Activated CD8-positive, alpha-beta memory T cell treated with anti-CD3 and anti-CD28 coated beads for 36 hours (primary cell): ENCODE measurements at regions not wholly inside any gene's neighbourhood (a gene's known extent, or its start where the extent isn't known, plus 50 kb on each side); places are given as distances from the start of the nearest gene placed in this dataset.
"Not testable (repeated sequence)": the region's sequence is repeated elsewhere in the genome, so short reads cannot be mapped to it uniquely, and the experiment has no call there.

ENCODE experiments used
- CTCF ChIA-PET: fragments of 350-600 bp; sonication (Branson Sonifier 250); formaldehyde crosslinking; loops from one replicate; lab custom pipeline; 2021; ENCODE audit warnings: antibody characterized with exemption; lab: Charles Lee
- POLR2A ChIA-PET: fragments of 350-600 bp; sonication (Branson Sonifier 250); formaldehyde crosslinking; loops from one replicate; lab custom pipeline; 2021; ENCODE audit warnings: antibody characterized with exemption; lab: Charles Lee

DNA sequence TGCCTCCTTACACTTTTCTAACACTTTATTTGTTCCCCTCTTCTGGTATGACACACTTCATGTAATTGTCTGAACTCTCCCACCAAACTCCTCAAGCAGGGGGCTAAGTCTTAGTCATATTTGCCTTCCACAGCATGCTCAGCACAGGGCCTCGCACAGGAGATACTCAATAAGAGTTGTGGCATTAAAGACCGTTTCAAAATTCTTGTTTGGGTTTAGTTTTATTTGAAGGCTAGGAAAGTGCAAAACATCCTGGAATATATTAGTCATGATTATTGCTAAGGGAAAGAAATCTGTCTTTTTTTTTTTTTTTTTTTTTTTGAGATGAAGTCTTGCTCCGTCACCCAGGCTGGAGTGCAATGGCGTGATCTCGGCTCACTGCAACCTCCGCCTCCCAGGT, 137.6 kb upstream of the ECI2 start:
- CTCF ChIA-PET = no interaction called here
- POLR2A ChIA-PET = no interaction called here

DNA sequence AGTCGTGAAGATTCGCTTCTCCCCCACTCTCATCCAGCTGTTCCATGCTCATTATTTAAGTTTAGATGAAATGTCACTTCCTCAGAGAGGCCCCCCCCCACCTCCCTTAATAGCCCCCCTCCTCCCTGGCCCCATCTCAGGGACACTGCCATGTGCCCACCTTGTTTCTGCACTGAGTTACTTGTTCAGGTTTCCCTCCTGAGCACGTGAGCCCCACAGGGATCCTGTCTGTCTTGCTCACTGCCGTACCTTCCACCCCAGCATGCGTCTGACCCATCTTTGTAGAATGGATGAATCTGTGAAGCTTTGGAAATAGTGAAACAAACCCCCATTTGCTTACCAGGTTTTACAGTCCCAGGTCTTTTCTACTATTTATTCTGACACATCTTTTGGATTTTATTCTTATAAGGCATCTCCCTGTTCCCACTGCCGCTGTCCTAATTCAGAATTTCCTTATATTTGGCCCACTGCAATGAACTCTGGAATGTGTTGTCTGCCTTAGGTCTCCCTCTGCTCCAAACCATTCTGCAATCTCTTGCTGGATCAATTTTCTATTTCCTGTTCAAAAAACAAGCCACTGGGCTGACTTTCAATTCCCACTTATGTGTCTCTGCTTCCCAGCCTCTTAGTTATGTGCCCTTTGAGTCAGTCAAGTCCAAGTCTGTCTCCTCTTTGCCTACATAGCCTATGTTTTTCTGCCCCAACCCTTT, 136.5 kb upstream of the ECI2 start:
- CTCF ChIA-PET = interaction anchor here (0.6 kb wide), 1 partner anchor 861 kb away, joined by 4 read pairs; no protein-coding TSS in a partner anchor
- POLR2A ChIA-PET = no interaction called here

DNA sequence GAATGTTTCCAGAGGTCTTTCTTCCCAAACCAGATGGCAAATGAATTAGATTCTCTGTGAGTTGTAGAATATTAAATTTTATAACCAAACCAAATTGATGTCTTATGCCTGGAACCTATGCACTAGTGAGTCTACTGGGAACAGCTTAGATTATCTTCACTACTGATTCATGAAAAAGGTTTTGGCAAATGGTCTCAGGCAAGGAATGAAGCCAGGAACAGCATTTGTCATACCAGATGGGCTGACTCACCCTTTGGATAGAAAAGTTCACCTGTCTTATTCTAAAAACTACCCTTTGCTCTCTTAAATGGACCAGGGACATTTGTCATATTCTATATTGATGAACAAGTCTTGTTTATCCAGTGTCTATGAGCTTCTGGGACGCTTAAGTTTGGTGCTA, 135.4 kb upstream of the ECI2 start:
- POLR2A ChIA-PET = no interaction called here
- CTCF ChIA-PET = no interaction called here

DNA sequence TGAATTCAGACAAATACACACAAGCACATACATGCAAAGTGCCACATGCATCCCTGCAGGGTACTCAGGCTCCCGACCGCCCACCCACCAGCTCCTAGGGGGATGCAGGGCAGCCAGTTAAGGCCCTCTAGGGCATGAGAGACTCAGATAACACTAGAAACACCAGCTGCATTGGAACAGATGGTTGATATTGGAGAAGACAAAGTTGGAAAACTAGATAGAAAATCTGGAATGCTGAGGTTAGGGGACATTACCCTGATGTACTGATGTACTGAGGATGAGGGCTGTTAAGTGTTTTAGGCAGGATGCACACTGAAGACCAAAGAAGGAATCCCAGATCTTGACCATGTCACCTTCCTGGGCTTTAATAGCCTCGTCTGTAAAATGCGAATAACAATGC, 134.6 kb upstream of the ECI2 start:
- POLR2A ChIA-PET = no interaction called here

DNA sequence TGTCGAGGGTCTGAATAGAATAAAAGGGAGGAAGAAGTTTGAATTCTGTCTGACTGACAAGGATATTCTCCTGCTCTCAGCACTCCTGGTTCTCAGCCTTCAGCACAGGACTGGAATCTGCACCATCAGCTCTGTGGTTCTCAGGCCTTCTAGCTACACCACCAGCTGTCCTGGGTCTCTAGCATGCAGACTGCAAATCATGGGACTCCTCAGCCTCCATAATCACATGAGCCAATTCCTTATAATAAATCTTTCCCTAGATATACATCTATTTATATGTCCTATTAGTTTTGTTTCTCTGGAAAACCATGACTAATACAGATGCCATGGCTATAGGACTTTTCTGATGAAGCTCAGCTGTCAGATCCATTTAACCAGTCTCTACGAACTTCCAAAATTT, 132.8 kb upstream of the ECI2 start:
- CTCF ChIA-PET = no interaction called here

More for the DNA sequence above, 134.6 kb upstream of the ECI2 start:
- CTCF ChIA-PET = no interaction called here

DNA sequence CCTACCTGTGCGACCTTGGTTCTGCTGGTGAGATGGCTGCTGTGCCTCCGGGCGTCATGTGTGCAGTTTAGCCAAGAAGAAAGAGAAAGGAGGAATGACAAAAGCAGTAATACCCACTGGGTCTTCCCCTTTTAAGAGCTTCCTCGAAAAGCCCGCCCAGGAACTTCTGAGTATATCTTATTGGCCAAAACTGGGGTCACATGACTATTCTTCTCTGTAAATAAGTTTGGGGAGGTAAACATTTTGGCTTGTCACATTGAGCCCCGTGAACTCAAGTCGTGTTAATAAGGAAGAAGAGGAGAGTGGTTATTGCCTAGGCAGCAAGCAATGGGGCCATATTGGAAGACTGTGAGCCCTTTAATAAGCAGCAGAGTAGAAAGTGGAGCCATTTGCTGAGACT, 130.4 kb upstream of the ECI2 start:
- ChIA-PET POLR2A (no interaction called here), CTCF (no interaction called here)

More for the DNA sequence above, 132.8 kb upstream of the ECI2 start:
- POLR2A ChIA-PET = no interaction called here

DNA sequence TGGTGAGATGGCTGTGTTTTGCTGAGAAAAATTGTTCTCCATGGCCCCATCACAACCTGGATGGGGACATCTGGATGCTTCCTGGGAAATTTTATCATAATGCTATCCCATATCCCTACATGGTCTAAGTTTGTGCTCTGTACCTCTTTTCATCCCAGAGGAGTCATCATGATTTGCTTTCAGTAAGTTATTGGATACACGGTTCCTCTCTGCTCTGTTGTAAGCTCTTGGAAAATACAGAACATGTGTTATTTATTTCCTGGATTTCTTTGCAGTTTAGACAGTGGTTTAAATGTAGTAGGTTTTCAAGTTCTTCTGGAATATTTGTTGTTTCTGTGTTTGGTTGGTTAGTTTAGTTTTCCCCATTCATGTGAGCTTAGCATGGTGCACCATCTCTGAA, 129.2 kb upstream of the ECI2 start:
- CTCF ChIA-PET = no interaction called here
- POLR2A ChIA-PET = no interaction called here

DNA sequence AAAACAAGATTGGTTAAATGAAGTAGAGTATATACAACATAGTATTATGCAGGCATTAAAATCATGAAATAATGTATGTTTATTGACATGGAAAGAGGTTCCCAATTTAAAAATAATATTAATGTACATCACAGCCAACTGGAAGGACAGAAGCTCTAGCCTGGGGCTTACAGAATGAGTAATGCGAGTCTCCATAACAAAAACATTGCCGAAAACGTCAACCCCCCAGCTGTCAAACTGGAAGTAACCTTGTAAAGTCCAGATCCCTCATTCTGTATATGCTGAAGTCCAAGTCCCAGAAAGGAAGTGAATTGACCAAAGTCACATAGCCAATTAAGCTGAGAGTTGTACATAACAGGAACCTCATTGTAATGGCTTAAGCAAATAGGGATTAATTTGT, 128.7 kb upstream of the ECI2 start:
- CTCF ChIA-PET = no interaction called here
- POLR2A ChIA-PET = no interaction called here

DNA sequence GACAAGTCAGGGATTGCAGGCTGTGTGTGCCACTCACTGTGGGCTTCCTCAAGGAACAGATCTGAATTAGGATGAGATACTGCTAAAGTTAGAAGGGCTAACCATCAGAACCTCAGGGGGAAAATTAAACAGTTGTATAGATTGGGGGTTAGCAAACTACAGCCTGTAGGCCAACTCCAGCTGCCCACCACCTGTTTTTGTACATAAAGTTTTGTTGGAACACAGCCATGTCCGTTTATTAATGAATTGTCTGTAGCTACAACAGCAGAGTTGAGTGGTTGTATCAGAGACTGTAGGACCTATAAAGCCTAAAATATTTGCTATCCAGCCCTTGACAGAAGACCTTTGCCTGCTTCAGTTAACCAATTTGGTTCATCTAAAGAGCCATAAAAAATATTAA, 127.2 kb upstream of the ECI2 start:
- ChIA-PET CTCF (no interaction called here), POLR2A (no interaction called here)

DNA sequence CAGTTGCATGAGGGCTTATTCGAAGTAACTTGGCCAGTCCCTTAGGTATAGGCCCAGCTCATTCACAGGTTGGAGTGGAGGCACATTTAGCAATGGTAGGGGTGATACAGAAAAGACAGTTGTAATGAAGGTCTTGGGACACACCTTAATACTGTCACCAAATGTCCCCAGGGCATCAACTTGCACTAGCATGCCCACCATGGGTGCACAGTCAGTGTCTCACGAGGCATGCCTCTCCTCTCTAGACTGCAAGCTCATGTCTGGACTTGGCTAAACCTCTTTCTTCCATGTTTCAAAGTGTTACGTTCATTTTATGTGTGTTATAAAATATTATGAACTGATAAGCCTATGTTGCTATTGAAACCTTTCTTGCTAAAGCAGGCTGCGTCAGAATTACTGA, 124.0 kb upstream of the ECI2 start:
- ChIA-PET CTCF (no interaction called here), POLR2A (no interaction called here)

DNA sequence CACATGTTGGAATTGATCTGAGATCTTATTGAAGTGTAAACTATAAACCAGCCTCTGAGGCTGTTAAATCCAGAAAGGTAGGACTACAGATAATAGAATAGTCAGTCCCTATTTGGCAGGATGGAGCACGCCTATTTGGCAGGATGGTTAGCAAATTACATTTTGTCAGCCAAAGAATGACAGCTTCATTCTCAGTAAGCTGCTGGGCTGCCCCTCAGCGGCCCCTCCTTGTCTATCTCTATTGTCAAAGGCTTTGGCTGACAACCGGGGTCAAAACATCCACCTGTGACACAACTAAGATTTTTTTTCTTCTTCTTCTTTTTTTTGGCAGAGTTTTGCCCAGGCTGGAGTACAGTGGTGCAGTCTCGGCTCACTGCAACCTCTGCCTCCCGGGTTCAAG, 123.4 kb upstream of the ECI2 start:
- CTCF ChIA-PET = no interaction called here
- POLR2A ChIA-PET = no interaction called here

DNA sequence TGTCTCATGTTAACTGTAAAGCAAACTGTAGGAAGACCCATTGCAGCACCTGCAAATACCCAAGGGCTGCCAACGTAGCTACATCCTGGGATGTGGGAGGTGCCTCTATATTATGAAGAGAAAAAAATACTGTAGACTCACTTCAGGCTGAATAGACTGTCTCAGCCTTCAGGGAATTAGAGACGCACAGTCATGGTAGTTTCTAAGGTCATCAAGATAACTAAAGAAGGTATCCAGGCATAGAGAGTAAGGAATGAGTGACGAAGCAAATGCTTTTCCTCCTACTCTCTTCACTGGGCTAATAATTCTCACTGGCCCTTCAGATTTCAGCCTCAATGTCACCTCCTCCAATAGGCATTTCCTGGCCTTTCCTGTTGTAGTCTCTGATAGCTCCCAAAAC, 121.6 kb upstream of the ECI2 start:
- ChIA-PET CTCF (no interaction called here), POLR2A (no interaction called here)

DNA sequence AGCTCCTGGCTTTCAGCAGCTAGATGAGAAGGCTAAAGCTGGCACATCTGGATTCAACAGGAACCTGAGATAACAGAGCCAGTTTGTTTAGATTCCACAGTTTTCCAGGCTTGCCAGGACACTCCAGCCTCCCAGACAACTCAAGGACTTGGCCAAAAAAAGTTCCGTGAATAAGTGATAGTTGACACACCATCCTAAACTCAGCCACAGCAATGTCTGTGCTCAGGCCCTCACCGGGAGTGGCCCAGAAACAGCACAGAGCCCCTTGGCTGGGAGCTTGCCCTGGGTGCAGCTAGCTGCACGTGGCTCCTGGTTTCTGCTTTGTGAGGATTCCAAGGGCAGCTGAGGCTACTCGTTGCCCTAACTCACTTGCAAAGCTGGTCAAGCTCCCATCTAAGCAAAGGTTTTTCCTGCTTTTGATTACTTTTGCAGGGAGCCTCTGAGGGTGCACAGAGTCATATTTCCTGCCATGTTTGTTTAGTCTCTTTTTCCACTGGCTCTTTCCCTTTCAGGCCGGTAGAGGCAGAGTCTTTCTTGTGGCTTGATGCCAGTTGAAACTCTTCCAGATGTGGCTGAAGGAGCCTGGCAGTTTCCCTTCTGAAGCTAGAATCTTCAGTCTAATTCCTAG, 118.3 kb upstream of the ECI2 start:
- POLR2A ChIA-PET = no interaction called here
- CTCF ChIA-PET = no interaction called here

DNA sequence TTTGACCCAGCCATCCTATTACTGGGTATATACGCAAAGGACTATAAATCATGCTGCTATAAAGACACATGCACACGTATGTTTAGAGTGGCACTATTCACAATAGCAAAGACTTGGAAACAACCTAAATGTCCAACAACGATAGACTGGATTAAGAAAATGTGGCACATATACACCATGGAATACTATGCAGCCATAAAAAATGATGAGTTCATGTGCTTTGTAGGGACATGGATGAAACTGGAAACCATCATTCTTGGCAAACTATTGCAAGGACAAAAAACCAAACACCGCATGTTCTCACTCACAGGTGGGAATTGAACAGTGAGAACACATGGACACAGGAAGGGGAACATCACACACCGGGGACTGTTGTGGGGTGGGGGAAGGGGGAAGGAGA, 117.1 kb upstream of the ECI2 start:
- POLR2A ChIA-PET, CTCF ChIA-PET: not testable (repeated sequence)

DNA sequence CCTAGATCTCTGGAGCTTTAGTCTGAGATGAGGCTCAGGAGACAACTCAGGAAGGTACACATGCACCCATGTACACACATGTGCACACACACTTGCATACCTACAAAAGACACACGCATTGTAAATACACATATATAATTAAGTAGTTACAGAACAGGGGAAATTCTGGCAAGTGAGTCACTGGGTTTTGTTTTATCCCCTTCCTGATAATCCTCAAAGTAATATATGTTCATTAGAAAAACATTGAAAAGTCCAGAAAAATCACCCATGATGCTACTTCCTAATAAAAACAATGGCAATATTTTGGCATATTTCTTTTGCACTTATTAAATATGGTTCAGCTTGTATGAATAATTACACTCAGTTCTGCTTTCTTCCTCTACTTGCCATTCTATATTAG, 115.3 kb upstream of the ECI2 start:
- ChIA-PET POLR2A (no interaction called here), CTCF (no interaction called here)

DNA sequence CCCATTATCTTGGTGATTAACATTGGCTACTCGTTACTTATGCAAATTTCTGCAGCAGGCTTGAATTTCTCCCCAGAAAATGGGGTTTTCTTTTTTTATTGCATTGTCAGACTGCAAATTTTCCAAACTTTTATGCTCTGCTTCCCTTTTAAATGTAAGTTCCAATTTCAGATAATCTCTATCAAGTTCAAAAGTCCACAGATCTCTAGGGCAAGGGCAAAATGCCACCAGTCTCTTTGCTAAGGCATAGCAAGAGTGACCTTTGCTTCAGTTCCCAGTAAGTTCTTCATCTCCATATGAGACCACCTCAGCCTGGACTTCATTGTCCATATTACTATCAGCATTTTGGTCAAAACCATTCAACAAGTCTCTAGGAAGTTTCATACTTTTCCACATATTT, 108.5 kb upstream of the ECI2 start:
- CTCF ChIA-PET = not testable (repeated sequence)

DNA sequence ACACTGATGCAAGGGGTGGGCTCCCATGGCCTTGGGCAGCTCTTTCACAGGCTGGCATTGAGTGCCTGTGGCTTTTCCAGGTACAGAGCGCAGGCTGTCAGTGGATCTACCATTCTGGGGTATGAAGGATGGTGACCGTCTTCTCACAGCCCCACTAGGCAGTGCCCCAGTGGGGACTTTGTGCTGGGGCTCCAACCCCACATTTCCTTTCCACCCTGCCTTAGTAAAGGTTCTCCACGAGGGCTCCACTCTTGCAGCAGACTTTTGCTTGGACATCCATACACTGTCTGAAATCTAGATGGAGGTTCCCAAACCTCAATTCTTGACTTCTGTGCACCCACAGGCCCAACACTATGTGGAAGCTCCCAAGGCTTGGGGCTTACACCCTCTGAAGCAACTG, 107.9 kb upstream of the ECI2 start:
- ChIA-PET CTCF (no interaction called here), POLR2A (no interaction called here)

More for the DNA sequence above, 108.5 kb upstream of the ECI2 start:
- POLR2A ChIA-PET = not testable (repeated sequence)

DNA sequence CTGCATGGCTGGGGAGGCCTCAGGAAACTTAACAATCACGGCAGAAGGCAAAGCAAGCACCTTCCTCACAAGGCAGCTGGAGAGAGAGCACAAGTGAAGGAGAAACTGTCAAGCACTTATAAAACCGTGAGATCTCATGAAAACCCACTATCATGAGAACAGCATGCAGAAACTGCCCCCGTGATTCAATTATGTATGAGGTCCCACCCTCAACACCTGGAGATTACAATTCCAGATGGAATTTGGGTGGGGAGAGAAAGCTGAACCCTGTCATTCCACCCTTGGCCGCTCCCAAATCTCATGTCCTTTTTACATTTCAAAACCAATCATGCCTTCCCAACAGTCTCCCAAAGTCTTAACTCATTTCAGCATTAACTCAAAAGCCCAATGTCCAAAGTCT, 107.2 kb upstream of the ECI2 start:
- ChIA-PET CTCF (no interaction called here), POLR2A (no interaction called here)

DNA sequence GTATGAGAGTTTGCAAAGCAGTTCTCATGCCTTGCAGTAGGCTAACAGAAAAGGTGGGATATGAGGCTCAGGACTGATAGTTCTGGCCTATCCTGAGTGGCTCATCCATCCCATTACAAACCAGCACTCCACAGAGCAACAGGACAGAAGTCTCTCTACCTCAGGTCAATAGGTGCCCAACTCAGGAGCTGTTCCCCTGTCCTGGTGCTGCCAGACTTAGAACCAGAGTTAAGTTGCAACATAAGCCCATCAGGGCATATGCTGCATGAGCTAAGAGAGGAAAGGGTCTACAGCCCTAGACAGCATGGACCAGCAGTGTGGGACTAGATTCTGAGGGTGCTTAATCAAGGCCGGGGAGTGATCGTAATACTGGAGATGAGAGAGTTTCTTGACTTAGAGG, 104.8 kb upstream of the ECI2 start:
- CTCF ChIA-PET = no interaction called here
- POLR2A ChIA-PET = no interaction called here

DNA sequence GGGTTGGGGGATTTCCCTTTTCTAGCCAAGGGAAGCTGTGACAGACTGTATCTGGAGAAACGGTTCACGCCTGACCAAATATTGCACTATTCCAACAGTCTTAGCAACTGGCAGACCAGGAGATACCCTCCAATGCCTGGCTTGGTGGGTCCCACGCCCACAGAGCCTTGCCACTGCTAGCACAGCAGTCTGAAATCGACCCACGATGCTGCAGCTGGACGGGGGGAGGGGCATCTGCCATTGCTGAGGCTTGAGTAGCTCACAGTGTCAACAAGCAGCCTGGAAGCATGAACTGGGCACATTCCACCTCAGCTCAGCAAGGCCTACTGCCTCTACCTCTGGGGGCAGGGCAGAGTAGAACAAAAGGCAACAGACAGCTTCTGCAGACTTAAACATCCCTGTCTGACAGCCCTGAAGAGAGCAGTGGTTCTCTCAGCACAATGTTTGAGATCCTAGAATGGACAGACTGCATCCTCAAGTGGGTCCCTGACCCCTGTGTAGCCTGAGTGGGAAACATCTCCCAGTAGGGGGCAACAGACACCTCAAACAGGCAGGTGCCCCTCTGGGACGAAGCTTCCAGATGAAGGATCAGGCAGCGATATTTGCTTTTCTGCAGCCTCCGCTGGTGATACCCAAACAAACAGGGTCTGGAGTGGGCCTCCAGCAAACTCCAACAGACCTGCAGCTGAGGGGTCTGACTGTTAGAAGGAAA, 89.9 kb upstream of the ECI2 start:
- POLR2A ChIA-PET = no interaction called here

More for the DNA sequence above, 89.9 kb upstream of the ECI2 start:
- CTCF ChIA-PET = no interaction called here
